Activated B cell treated with CpG ODN at 0.5 μM for 24 hours (primary cell): ENCODE measurements at regions not wholly inside any gene's neighbourhood (a gene's known extent, or its start where the extent isn't known, plus 50 kb on each side); places are given as distances from the start of the nearest gene placed in this dataset.
A peak's percentile ranks its signal among the peaks of the same experiment; 100 is the strongest.

ENCODE experiments used
- ATAC-seq: fragments of 200-7000 bp; cut with Tn5 transposase; one replicate; pipeline ENCODE4 v1.10.0; 2021; ENCODE audit warnings: low read depth, mild to moderate bottlenecking, moderate library complexity
- CTCF ChIA-PET: fragments of 350-600 bp; sonication (Branson Sonifier 250); formaldehyde crosslinking; loops from one replicate; lab custom pipeline; 2021; ENCODE audit warnings: antibody characterized with exemption; lab: Charles Lee
- POLR2A ChIA-PET: fragments of 350-600 bp; sonication (Branson Sonifier 250); formaldehyde crosslinking; loops from one replicate; lab custom pipeline; 2021; ENCODE audit warnings: antibody characterized with exemption; lab: Charles Lee
- DNase-seq: peaks from one replicate; pipeline ENCODE4 v3.0.0; 2022
- H3K27ac Mint-ChIP-seq: one replicate; pipeline ENCODE4 v1.8.0; 2020; ENCODE audit warnings: mixed read lengths
- H3K27me3 Mint-ChIP-seq: one replicate; pipeline ENCODE4 v1.8.0; 2021; ENCODE audit warnings: mixed read lengths
- H3K36me3 Mint-ChIP-seq: one replicate; pipeline ENCODE4 v1.8.0; 2021; ENCODE audit warnings: low read depth, mixed read lengths
- H3K4me1 Mint-ChIP-seq: one replicate; pipeline ENCODE4 v1.8.0; 2021; ENCODE audit warnings: mixed read lengths
- H3K4me3 Mint-ChIP-seq: one replicate; pipeline ENCODE4 v1.8.0; 2020; ENCODE audit warnings: mild to moderate bottlenecking, mixed read lengths
- H3K9me3 Mint-ChIP-seq: one replicate; pipeline ENCODE4 v1.8.0; 2020; ENCODE audit warnings: mixed read lengths
- intact Hi-C: fragments of 100-400 bp; cut with micrococcal nuclease; formaldehyde crosslinking; loops from one replicate; pipeline ENCODE4 v1.15.1; 2024
- TF ChIP-seq, protein P1 (sequence below): fragments of 200-600 bp; IDR thresholded peaks from one replicate; pipeline ENCODE4 v1.8.0; 2022; ENCODE audit warnings: antibody characterized with exemption, mild to moderate bottlenecking

DNA sequence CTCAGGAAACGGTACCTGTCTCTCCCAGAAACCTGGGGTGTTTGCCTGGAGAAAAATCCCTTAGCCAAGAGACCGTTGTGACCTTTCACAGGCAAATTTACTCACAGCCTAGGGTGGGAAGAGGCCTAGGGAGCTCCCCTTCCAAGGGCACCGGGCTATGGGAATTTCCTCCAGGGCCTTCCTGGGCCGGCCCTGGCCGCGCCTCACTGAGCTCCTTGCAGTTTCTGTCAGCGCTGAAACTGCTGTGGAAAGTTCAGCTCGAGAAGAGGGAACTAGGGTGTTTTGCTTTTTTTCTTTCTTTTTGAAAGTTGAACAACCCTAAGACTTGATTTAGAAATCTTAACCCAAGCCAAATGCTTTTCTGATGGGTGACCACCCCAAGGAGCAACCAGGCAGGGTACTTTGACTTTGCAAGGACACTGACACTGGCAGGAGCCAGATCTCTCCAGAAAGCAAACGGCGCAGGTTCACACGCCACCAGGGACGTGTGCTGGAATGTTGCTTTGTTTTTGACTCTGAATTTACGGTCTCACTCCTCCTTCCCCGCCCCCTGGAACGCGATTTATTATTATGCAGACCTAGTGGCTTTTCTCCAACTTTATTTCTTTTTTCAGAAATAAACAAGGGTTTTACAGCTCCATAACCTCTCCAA, 229.6 kb upstream of the JUN start:
- POLR2A ChIA-PET: interaction anchor here (0.9 to 3.9 kb wide), 11 partner anchors 12 to 283 kb away, joined by 3 to 41 read pairs (median 4); partner anchors contain the start of genes FGGY and JUN
- CTCF ChIA-PET: interaction anchor here (0.9 to 1.0 kb wide), 2 partner anchors 9 to 11 kb away, joined by 3 read pairs; no protein-coding TSS in a partner anchor

GRCh38 chr1:59013928-59014279, 230.1 kb upstream of the JUN start:
- TF ChIP-seq, protein P1, sequence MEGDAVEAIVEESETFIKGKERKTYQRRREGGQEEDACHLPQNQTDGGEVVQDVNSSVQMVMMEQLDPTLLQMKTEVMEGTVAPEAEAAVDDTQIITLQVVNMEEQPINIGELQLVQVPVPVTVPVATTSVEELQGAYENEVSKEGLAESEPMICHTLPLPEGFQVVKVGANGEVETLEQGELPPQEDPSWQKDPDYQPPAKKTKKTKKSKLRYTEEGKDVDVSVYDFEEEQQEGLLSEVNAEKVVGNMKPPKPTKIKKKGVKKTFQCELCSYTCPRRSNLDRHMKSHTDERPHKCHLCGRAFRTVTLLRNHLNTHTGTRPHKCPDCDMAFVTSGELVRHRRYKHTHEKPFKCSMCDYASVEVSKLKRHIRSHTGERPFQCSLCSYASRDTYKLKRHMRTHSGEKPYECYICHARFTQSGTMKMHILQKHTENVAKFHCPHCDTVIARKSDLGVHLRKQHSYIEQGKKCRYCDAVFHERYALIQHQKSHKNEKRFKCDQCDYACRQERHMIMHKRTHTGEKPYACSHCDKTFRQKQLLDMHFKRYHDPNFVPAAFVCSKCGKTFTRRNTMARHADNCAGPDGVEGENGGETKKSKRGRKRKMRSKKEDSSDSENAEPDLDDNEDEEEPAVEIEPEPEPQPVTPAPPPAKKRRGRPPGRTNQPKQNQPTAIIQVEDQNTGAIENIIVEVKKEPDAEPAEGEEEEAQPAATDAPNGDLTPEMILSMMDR: no peak
- no peak for ATAC-seq
- H3K4me3 Mint-ChIP-seq: peak overlapping the region; percentile 73
- DNase-seq: no peak
- H3K27me3 Mint-ChIP-seq: no peaks in the 10 kb centered on the region
- H3K36me3 Mint-ChIP-seq: no peaks in the 10 kb centered on the region
- H3K4me1 Mint-ChIP-seq: peaks cover 71% of the 10 kb centered on the region
- intact Hi-C loops: no loop called here
- CTCF ChIA-PET: interaction anchor here (0.9 to 1.0 kb wide), 2 partner anchors 8 to 11 kb away, joined by 3 read pairs; no protein-coding TSS in a partner anchor
- no peaks in the 10 kb centered on the region for H3K9me3 Mint-ChIP-seq
- H3K27ac Mint-ChIP-seq: peak overlapping the region; percentile 91
- POLR2A ChIA-PET: interaction anchor here (0.9 to 3.9 kb wide), 10 partner anchors 10 to 283 kb away, joined by 3 to 41 read pairs (median 4); partner anchors contain the start of genes FGGY and JUN

More for the DNA sequence above, 229.6 kb upstream of the JUN start:
- intact Hi-C loops: no loop called here
- Mint-ChIP-seq H3K27ac (peak overlapping the region; percentile 91), H3K27me3 (no peaks in the 10 kb centered on the region), H3K4me3 (peak overlapping the region; percentile 73), H3K9me3 (no peaks in the 10 kb centered on the region), H3K36me3 (no peaks in the 10 kb centered on the region), H3K4me1 (peaks cover 76% of the 10 kb centered on the region)
- TF ChIP-seq, protein P1: no peak
- ATAC-seq (peak; percentile 72), DNase-seq (peak; percentile 45)

GRCh38 chr1:59014827-59015226, 231.0 kb upstream of the JUN start:
- TF ChIP-seq, protein P1: no peak
- peaks cover 71% of the 10 kb centered on the region for H3K4me1 Mint-ChIP-seq
- H3K27ac Mint-ChIP-seq: peak overlapping the region; percentile 91
- no peaks in the 10 kb centered on the region for H3K9me3 Mint-ChIP-seq
- intact Hi-C loops: no loop called here
- no peak overlapping the region for H3K4me3 Mint-ChIP-seq
- no peaks in the 10 kb centered on the region for H3K36me3 Mint-ChIP-seq
- ATAC-seq: no peak
- no peak for DNase-seq
- no peaks in the 10 kb centered on the region for H3K27me3 Mint-ChIP-seq
- POLR2A ChIA-PET: interaction anchor here (0.6 to 1.6 kb wide), 3 partner anchors 9 to 231 kb away, joined by 3 to 5 read pairs (median 4); partner anchors contain the start of gene JUN
- CTCF ChIA-PET: no interaction called here

DNA sequence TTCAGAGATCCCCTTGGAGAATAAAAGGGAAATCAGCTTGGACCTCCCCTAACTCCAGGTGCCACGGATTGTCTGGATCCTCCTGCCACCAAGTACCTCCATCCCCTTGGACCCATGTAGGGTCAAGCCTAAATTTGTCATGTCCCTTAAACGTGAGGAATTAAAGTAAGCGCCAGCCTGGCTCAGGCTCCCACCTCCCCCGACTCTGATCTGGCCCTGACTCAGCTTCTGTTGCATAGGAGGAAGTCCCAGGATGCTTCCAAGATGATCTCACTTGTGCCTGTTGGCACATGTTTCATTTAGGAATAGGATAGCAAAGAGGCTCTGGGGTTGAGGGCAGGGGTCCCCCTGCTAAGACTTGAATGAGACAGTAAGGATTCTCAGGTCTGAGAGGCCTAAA, 231.9 kb upstream of the JUN start:
- peak overlapping the region; percentile 15 for H3K27ac Mint-ChIP-seq
- intact Hi-C loops: no loop called here
- TF ChIP-seq, protein P1: no peak
- no peak overlapping the region for H3K4me3 Mint-ChIP-seq
- ChIA-PET CTCF (no interaction called here), POLR2A (interaction anchor here (0.6 to 1.4 kb wide), 3 partner anchors 47 to 232 kb away, joined by 3 to 5 read pairs (median 4); partner anchors contain the start of gene JUN)
- ATAC-seq: no peak
- no peaks in the 10 kb centered on the region for H3K9me3 Mint-ChIP-seq
- no peaks in the 10 kb centered on the region for H3K27me3 Mint-ChIP-seq
- DNase-seq: no peak
- peaks cover 76% of the 10 kb centered on the region for H3K4me1 Mint-ChIP-seq
- H3K36me3 Mint-ChIP-seq: no peaks in the 10 kb centered on the region

GRCh38 chr1:59016390-59016789, 232.5 kb upstream of the JUN start:
- DNase-seq: no peak
- ATAC-seq: no peak
- Mint-ChIP-seq H3K36me3 (no peaks in the 10 kb centered on the region), H3K4me1 (peaks cover 74% of the 10 kb centered on the region), H3K27me3 (no peaks in the 10 kb centered on the region), H3K27ac (no peak overlapping the region), H3K9me3 (no peaks in the 10 kb centered on the region), H3K4me3 (no peak overlapping the region)
- POLR2A ChIA-PET: interaction anchor here (1.3 kb wide), 1 partner anchor 233 kb away, joined by 4 read pairs; the partner anchor contains the start of gene JUN
- intact Hi-C loops: no loop called here
- CTCF ChIA-PET: no interaction called here
- TF ChIP-seq, protein P1: no peak
